ENCODE measurements at regions not wholly inside any gene's neighbourhood (a gene's known extent, or its start where the extent isn't known, plus 50 kb on each side); places are given as distances from the start of the nearest gene placed in this dataset.

GRCh38 chr15:34656005-34656796, 72.8 kb upstream of the GOLGA8B start (continued):
- TF ChIP-seq, protein P1, sequence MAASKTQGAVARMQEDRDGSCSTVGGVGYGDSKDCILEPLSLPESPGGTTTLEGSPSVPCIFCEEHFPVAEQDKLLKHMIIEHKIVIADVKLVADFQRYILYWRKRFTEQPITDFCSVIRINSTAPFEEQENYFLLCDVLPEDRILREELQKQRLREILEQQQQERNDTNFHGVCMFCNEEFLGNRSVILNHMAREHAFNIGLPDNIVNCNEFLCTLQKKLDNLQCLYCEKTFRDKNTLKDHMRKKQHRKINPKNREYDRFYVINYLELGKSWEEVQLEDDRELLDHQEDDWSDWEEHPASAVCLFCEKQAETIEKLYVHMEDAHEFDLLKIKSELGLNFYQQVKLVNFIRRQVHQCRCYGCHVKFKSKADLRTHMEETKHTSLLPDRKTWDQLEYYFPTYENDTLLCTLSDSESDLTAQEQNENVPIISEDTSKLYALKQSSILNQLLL (CRISPR knock-in tag; IDR thresholded peaks at IDR 0.05; ENCODE audit: borderline replicate concordance), result no peak
- TF ChIP-seq COPS2 (conservative IDR thresholded peaks at IDR 0.05) (no peak), KDM5B (IDR thresholded peaks at IDR 0.05; ENCODE audit: insufficient replicate concordance, low read depth, low read length) (no peak), ZNF583 (CRISPR knock-in tag; IDR thresholded peaks at IDR 0.05) (peak; percentile 92; the same call in 1 of the 2 replicates), NR2C2 (CRISPR knock-in tag; IDR thresholded peaks at IDR 0.05) (no peak), NR2C2 (tag; IDR thresholded peaks at IDR 0.05) (peak; percentile 67), ZNF445 (CRISPR knock-in tag; IDR thresholded peaks at IDR 0.05; ENCODE audit: low read depth) (peak; percentile 88), TARDBP (IDR thresholded peaks at IDR 0.05) (no peak), ELF2 (CRISPR knock-in tag; IDR thresholded peaks at IDR 0.05) (0 out of 2 replicates have a peak, but pooled peaks have one; percentile 25), HMG20A (CRISPR knock-in tag; conservative IDR thresholded peaks at IDR 0.05) (no peak), MCM2 (IDR thresholded peaks at IDR 0.05; ENCODE audit: low read depth) (no peak), GMEB1 (CRISPR knock-in tag; IDR thresholded peaks at IDR 0.05) (peak; percentile 64), PHF20 (IDR thresholded peaks at IDR 0.05; ENCODE audit: partially characterized antibody) (no peak), NRF1 (conservative IDR thresholded peaks at IDR 0.05 in 1 of 2, IDR thresholded peaks at IDR 0.05 in 1 of 2) (no peak), ZNF668 (CRISPR knock-in tag; IDR thresholded peaks at IDR 0.05) (peak; percentile 96), ELK3 (CRISPR knock-in tag; IDR thresholded peaks at IDR 0.05) (peak; percentile 84; the same call in 1 of the 2 replicates), LARP7 (IDR thresholded peaks at IDR 0.05) (no peak), NR2C1 (IDR thresholded peaks at IDR 0.05) (no peak), NR2C1 (tag; IDR thresholded peaks at IDR 0.05) (peak; percentile 89), L3MBTL2 (IDR thresholded peaks at IDR 0.05) (no peak), RNF2 (IDR thresholded peaks at IDR 0.05) (no peak)
- TF ChIP-seq, protein P2, sequence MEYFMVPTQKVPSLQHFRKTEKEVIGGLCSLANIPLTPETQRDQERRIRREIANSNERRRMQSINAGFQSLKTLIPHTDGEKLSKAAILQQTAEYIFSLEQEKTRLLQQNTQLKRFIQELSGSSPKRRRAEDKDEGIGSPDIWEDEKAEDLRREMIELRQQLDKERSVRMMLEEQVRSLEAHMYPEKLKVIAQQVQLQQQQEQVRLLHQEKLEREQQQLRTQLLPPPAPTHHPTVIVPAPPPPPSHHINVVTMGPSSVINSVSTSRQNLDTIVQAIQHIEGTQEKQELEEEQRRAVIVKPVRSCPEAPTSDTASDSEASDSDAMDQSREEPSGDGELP (CRISPR knock-in tag; IDR thresholded peaks at IDR 0.05; ENCODE audit: borderline replicate concordance), result no peak
- TF ChIP-seq, protein P3, sequence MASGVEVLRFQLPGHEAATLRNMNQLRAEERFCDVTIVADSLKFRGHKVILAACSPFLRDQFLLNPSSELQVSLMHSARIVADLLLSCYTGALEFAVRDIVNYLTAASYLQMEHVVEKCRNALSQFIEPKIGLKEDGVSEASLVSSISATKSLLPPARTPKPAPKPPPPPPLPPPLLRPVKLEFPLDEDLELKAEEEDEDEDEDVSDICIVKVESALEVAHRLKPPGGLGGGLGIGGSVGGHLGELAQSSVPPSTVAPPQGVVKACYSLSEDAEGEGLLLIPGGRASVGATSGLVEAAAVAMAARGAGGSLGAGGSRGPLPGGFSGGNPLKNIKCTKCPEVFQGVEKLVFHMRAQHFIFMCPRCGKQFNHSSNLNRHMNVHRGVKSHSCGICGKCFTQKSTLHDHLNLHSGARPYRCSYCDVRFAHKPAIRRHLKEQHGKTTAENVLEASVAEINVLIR (CRISPR knock-in tag; IDR thresholded peaks at IDR 0.05), result peak; percentile 75
- TF ChIP-seq, protein P4, sequence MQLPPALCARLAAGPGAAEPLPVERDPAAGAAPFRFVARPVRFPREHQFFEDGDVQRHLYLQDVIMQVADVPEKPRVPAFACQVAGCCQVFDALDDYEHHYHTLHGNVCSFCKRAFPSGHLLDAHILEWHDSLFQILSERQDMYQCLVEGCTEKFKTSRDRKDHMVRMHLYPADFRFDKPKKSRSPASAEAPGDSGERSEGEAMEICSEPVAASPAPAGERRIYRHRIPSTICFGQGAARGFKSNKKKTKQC (CRISPR knock-in tag; IDR thresholded peaks at IDR 0.05), result no peak
